HCT116 (cell line): ENCODE measurements at regions not wholly inside any gene's neighbourhood (a gene's known extent, or its start where the extent isn't known, plus 50 kb on each side); places are given as distances from the start of the nearest gene placed in this dataset.

ENCODE experiments used
- ATAC-seq: fragments of 200-7000 bp; cut with Tn5 transposase; 2 replicates; pipeline ENCODE4 v1.9.1; 2020; ENCODE audit warnings: mild to moderate bottlenecking, moderate library complexity
- BruUV-seq: library from RNA; stranded (reverse); fragments of 400-500 nt; replicated peaks from 2 replicates; lab custom pipeline; 2021; lab: Mats Ljungman, UMichigan
- CTCF ChIA-PET: fragments of 300-600 bp; sonication (Branson Sonifier 250); formaldehyde crosslinking; loops from one replicate; lab custom pipeline; 2021; ENCODE audit warnings: antibody characterized with exemption; lab: Charles Lee
- POLR2A ChIA-PET: fragments of 300-600, 350-600 bp; sonication (Branson Sonifier 250); formaldehyde crosslinking; loops from one replicate; lab custom pipeline; 2021; ENCODE audit warnings: antibody characterized with exemption; lab: Charles Lee
- RAD21 ChIA-PET, 2 experiments: fragments of 300-600 bp; sonication (Branson Sonifier 250); formaldehyde crosslinking; loops; one replicate each; lab custom pipeline; 2023; ENCODE audit warnings: low total read pairs in 2 of 2; ENCODE audit not compliant: uncharacterized antibody in 2 of 2, unreplicated experiment in 2 of 2, low non-redundant PET in 1 of 2; lab: Charles Lee
- DNase-seq: peaks from one replicate; pipeline ENCODE4 v3.0.0-alpha.2; 2010; ENCODE audit warnings: low read depth, low spot score
- H2AFZ ChIP-seq: fragments of 200-600 bp; shearing (Covaris generic), sonication (generic); 2 replicates; pipeline ENCODE4 v1.6.1; 2017; ENCODE audit warnings: low read depth, mixed run types, mixed read lengths, antibody characterized with exemption, low read length; ENCODE audit not compliant: poor library complexity, severe bottlenecking
- H3K27ac ChIP-seq: 2 replicates; pipeline ENCODE4 v1.5.1; 2012; ENCODE audit warnings: low read depth, low read length
- H3K27me3 ChIP-seq: fragments of 200-600 bp; sonication (generic); 2 replicates; pipeline ENCODE4 v1.6.1; 2016; ENCODE audit warnings: mixed run types, low read length, mixed read lengths; ENCODE audit not compliant: insufficient read depth
- H3K36me3 ChIP-seq, 2 experiments: fragments of 200-500 bp in 1 of 2; fragments of 200-600 bp in 1 of 2; sonication (Bioruptor generic) in 1 of 2; sonication (generic) in 1 of 2; 2 replicates each; pipeline versions ENCODE4 v1.5.1 to v1.6.1; 2014 to 2016; ENCODE audit warnings: low read length in 2 of 2, inconsistent platforms in 1 of 2, mixed read lengths in 1 of 2, mixed run types in 1 of 2; ENCODE audit not compliant: insufficient read depth in 2 of 2, control insufficient read depth in 1 of 2
- H3K4me1 ChIP-seq, 2 experiments: fragments of 200-600 bp in 1 of 2; sonication (generic) in 1 of 2; 2 replicates each; pipeline versions ENCODE4 v1.5.1 to v1.6.1; 2012 to 2017; ENCODE audit warnings: low read length in 2 of 2, inconsistent platforms in 1 of 2, mild to moderate bottlenecking in 1 of 2, mixed read lengths in 1 of 2, mixed run types in 1 of 2, moderate library complexity in 1 of 2; ENCODE audit not compliant: insufficient read depth in 2 of 2, control insufficient read depth in 1 of 2
- H3K4me2 ChIP-seq: fragments of 200-600 bp; sonication (generic); 2 replicates; pipeline ENCODE4 v1.6.1; 2017; ENCODE audit warnings: mixed run types, low read length, mixed read lengths
- H3K4me3 ChIP-seq, 2 experiments: fragments of 200-600 bp in 1 of 2; sonication (generic) in 1 of 2; replicated peaks in 1 of 2; 2 replicates each; pipeline ENCODE4 v1.5.1; 2011 to 2016; ENCODE audit warnings: low read length in 2 of 2, control low read depth in 1 of 2, low read depth in 1 of 2, mild to moderate bottlenecking in 1 of 2, mixed read lengths in 1 of 2, mixed run types in 1 of 2
- H3K79me2 ChIP-seq: fragments of 200-600 bp; sonication (generic); 2 replicates; pipeline ENCODE4 v1.6.1; 2017; ENCODE audit warnings: mild to moderate bottlenecking, mixed run types, low read length, moderate library complexity, mixed read lengths; ENCODE audit not compliant: insufficient read depth
- H3K9ac ChIP-seq: fragments of 200-600 bp; sonication (generic); 2 replicates; pipeline ENCODE4 v1.6.1; 2016; ENCODE audit warnings: low read length, mixed read lengths
- H3K9me2 ChIP-seq: fragments of 200-600 bp; sonication (generic), shearing (Covaris generic); 2 replicates; pipeline ENCODE4 v1.6.1; 2017; ENCODE audit warnings: mixed run types, mild to moderate bottlenecking, moderate library complexity; ENCODE audit not compliant: insufficient read depth
- H3K9me3 ChIP-seq, 2 experiments: fragments of 200-500 bp in 1 of 2; fragments of 200-600 bp in 1 of 2; sonication (Bioruptor generic) in 1 of 2; sonication (generic) in 1 of 2; 2 replicates each; pipeline ENCODE4 v1.6.1; 2014 to 2017; ENCODE audit warnings: low read length in 2 of 2, mixed read lengths in 2 of 2, inconsistent platforms in 1 of 2, low read depth in 1 of 2, mild to moderate bottlenecking in 1 of 2, mixed run types in 1 of 2, moderate library complexity in 1 of 2; ENCODE audit not compliant: control insufficient read depth in 1 of 2, insufficient read depth in 1 of 2
- H4K20me1 ChIP-seq: fragments of 200-600 bp; sonication (generic), shearing (Covaris generic); 2 replicates; pipeline ENCODE4 v1.6.1; 2017; ENCODE audit warnings: mixed run types, mild to moderate bottlenecking, moderate library complexity; ENCODE audit not compliant: insufficient read depth
- ATF3 ChIP-seq: IDR thresholded peaks from 2 replicates; pipeline ENCODE4 v1.6.1; 2012
- CBX3 ChIP-seq: IDR thresholded peaks from 2 replicates; pipeline ENCODE4 v1.6.1; 2012; ENCODE audit warnings: low read depth
- EGR1 ChIP-seq: IDR thresholded peaks from 2 replicates; pipeline ENCODE4 v1.6.1; 2012; ENCODE audit warnings: low read depth
- ELF1 ChIP-seq: IDR thresholded peaks from 2 replicates; pipeline ENCODE4 v1.6.1; 2012; ENCODE audit warnings: low read depth, borderline replicate concordance
- EZH2phosphoT487 ChIP-seq: fragments of 200-600 bp; IDR thresholded peaks from 2 replicates; pipeline ENCODE4 v1.6.1; 2018; ENCODE audit warnings: antibody characterized with exemption, borderline replicate concordance
- JUND ChIP-seq: IDR thresholded peaks from 2 replicates; pipeline ENCODE4 v1.6.1; 2012
- MAX ChIP-seq: IDR thresholded peaks from 2 replicates; pipeline ENCODE4 v1.6.1; 2012
- POLR2A ChIP-seq: IDR thresholded peaks from 2 replicates; pipeline ENCODE4 v1.7.0; 2011; ENCODE audit warnings: borderline replicate concordance; ENCODE audit not compliant: insufficient read depth, insufficient read length; ENCODE audit errors: extremely low read depth
- POLR2AphosphoS5 ChIP-seq: IDR thresholded peaks from 2 replicates; pipeline ENCODE4 v1.6.1; 2011; ENCODE audit warnings: mild to moderate bottlenecking, low read depth, low read length, moderate library complexity
- SIN3A ChIP-seq: IDR thresholded peaks from 2 replicates; pipeline ENCODE4 v1.6.1; 2012; ENCODE audit warnings: low read depth
- SP1 ChIP-seq: IDR thresholded peaks from 2 replicates; pipeline ENCODE4 v1.6.1; 2012; ENCODE audit warnings: low read depth
- SRF ChIP-seq: IDR thresholded peaks from 2 replicates; pipeline ENCODE4 v1.6.1; 2012; ENCODE audit warnings: low read depth
- TCF7L2 ChIP-seq: IDR thresholded peaks from 2 replicates; pipeline ENCODE4 v1.7.0; 2011; ENCODE audit warnings: borderline replicate concordance, inconsistent platforms; ENCODE audit not compliant: insufficient read depth, insufficient read length; ENCODE audit errors: extremely low read depth
- ZFX ChIP-seq: fragments of 450-650 bp; IDR thresholded peaks from 2 replicates; pipeline ENCODE4 v1.6.1; 2017
- ZNF274 ChIP-seq: fragments of 200-500 bp; sonication (Bioruptor generic); IDR thresholded peaks from 2 replicates; pipeline ENCODE4 v1.6.1; 2014; ENCODE audit warnings: mild to moderate bottlenecking, low read depth, low read length, inconsistent platforms
- intact Hi-C: fragments of 100-400 bp; cut with micrococcal nuclease; formaldehyde crosslinking; loops from 2 replicates; pipeline ENCODE4 v1.10.0; 2022

GRCh38 chr11:115590254-115590653 is 86.0 kb upstream of the CADM1 start (continued):
- no peak for TF ChIP-seq EZH2phosphoT487
- TF ChIP-seq, all 23 proteins: peak for 0

GRCh38 chr11:115587718-115588342 is 83.6 kb upstream of the CADM1 start:
- H3K4me2 ChIP-seq: no peak overlapping the region
- no peak for ATAC-seq
- intact Hi-C loops: no loop called here
- RAD21 ChIA-PET: no interaction called here
- H2AFZ ChIP-seq: no peak overlapping the region
- no peaks in the 10 kb centered on the region for H3K4me1 ChIP-seq
- no peaks in the 10 kb centered on the region for H3K79me2 ChIP-seq
- POLR2A ChIA-PET: no interaction called here
- TF ChIP-seq SP1 (no peak), POLR2AphosphoS5 (no peak), EZH2phosphoT487 (no peak), SIN3A (no peak), MAX (no peak), EGR1 (no peak), TCF7L2 (no peak), CBX3 (no peak), POLR2A (no peak), ZFX (no peak), SRF (no peak), ATF3 (no peak), ZNF274 (no peak), ELF1 (no peak), JUND (no peak)
- DNase-seq: no peak
- H3K27ac ChIP-seq: no peak overlapping the region
- peaks cover 0 to 11% of the 10 kb centered on the region in 2 experiments; a peak in 2 of 4 replicates for H3K9me3 ChIP-seq
- no peaks in the 10 kb centered on the region for H3K27me3 ChIP-seq
- no peaks in the 10 kb centered on the region for H4K20me1 ChIP-seq
- BruUV-seq: no TSS peak
- no peaks in the 10 kb centered on the region for H3K9me2 ChIP-seq
- CTCF ChIA-PET: no interaction called here
- H3K36me3 ChIP-seq: no peaks in the 10 kb centered on the region
- no peak overlapping the region for H3K4me3 ChIP-seq
- no peak overlapping the region for H3K9ac ChIP-seq
